OCI-LY3 (cell line): ENCODE measurements at regions not wholly inside any gene's neighbourhood (a gene's known extent, or its start where the extent isn't known, plus 50 kb on each side); places are given as distances from the start of the nearest gene placed in this dataset.

Experiments
- EZH2phosphoT487 ChIP-seq: fragments of 200-600 bp; shearing (Covaris generic); IDR thresholded peaks from 2 replicates; pipeline ENCODE4 v1.6.1; 2018; ENCODE audit warnings: antibody characterized with exemption, mixed run types, low read depth
- TF ChIP-seq, protein P1 (sequence below): fragments of 200-600, 300-600 bp; sonication (generic); IDR thresholded peaks from 2 replicates; pipeline ENCODE4 v1.5.1; 2014; ENCODE audit warnings: antibody characterized with exemption, low read length, low read depth

DNA sequence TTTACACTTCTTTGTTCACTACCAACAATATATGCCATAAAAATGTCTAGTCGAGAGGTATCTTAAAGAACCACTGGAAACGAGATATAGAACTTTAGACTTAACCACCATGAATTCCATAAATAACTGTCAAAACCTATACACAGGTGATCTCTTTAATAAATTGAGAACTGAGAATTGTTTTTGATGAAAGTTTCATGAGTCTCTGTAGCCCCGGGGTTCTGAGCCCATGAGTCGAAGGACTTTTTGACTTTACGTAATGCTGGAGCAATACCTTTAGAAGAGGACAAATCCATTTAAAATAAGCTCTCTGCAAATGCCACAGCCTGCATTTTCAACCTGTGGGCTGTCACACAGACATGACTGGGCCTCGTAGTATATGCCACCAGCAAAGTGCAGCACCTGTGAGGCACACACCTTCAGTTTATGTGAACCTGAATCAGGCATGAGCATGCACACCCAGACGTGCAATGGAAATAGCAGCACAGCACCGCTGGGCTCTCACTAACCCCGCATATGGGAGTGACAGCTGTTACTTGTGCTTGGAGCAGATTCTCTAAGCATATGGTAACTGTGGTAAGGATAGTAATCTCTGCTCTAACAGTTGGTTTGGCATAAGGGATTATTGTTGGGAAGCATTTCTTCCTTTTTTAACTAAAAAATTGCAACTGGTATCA is 383.2 kb downstream of the SOCS6 start:
- TF ChIP-seq EZH2phosphoT487, result no peak
- TF ChIP-seq, protein P1, sequence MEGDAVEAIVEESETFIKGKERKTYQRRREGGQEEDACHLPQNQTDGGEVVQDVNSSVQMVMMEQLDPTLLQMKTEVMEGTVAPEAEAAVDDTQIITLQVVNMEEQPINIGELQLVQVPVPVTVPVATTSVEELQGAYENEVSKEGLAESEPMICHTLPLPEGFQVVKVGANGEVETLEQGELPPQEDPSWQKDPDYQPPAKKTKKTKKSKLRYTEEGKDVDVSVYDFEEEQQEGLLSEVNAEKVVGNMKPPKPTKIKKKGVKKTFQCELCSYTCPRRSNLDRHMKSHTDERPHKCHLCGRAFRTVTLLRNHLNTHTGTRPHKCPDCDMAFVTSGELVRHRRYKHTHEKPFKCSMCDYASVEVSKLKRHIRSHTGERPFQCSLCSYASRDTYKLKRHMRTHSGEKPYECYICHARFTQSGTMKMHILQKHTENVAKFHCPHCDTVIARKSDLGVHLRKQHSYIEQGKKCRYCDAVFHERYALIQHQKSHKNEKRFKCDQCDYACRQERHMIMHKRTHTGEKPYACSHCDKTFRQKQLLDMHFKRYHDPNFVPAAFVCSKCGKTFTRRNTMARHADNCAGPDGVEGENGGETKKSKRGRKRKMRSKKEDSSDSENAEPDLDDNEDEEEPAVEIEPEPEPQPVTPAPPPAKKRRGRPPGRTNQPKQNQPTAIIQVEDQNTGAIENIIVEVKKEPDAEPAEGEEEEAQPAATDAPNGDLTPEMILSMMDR, result no peak
